B cell (primary cell): ENCODE measurements at regions not wholly inside any gene's neighbourhood (a gene's known extent, or its start where the extent isn't known, plus 50 kb on each side); places are given as distances from the start of the nearest gene placed in this dataset.

ENCODE experiments used
- ATAC-seq: fragments of 200-7000 bp; cut with Tn5 transposase; one replicate; pipeline ENCODE4 v1.10.0; 2021; ENCODE audit warnings: low read depth, mild to moderate bottlenecking, moderate number of reproducible peaks, moderate library complexity
- CTCF ChIA-PET: fragments of 350-600 bp; sonication (Branson Sonifier 250); formaldehyde crosslinking; loops from one replicate; lab custom pipeline; 2021; ENCODE audit warnings: antibody characterized with exemption, inconsistent platforms; lab: Charles Lee
- POLR2A ChIA-PET: fragments of 350-600 bp; sonication (Branson Sonifier 250); formaldehyde crosslinking; loops from one replicate; lab custom pipeline; 2021; ENCODE audit warnings: antibody characterized with exemption; lab: Charles Lee
- DNase-seq: peaks from one replicate; pipeline ENCODE4 v3.0.0; 2013
- H2AFZ ChIP-seq: 2 replicates; pipeline ENCODE4 v1.6.1; 2012; ENCODE audit warnings: mild to moderate bottlenecking, low read depth, low read length; ENCODE audit not compliant: insufficient read depth, poor library complexity, severe bottlenecking
- H3K27ac ChIP-seq, 2 donors: 1 replicate in 1 of 2; 2 replicates in 1 of 2; pipeline ENCODE4 v1.5.1; 2012 to 2013; ENCODE audit warnings: low read length in 2 of 2, mild to moderate bottlenecking in 2 of 2, moderate library complexity in 1 of 2
- H3K27me3 ChIP-seq, 4 experiments: fragments of 200-600 bp in 1 of 4; sonication (generic) in 1 of 4; replicated peaks in 1 of 4; 1 replicate in 2 of 4; 2 replicates in 2 of 4; pipeline versions ENCODE4 v1.6.1 to v1.7.0; 2013 to 2016; ENCODE audit warnings: low read length in 3 of 4, mild to moderate bottlenecking in 2 of 4, mixed read lengths in 1 of 4, moderate library complexity in 1 of 4; ENCODE audit not compliant: insufficient read depth in 4 of 4, control insufficient read depth in 3 of 4; ENCODE audit errors: control extremely low read depth in 1 of 4
- H3K36me3 ChIP-seq, 2 experiments: replicated peaks in 1 of 2; 1 replicate in 1 of 2; 2 replicates in 1 of 2; pipeline versions ENCODE4 v1.6.1 to v1.7.1; 2013; ENCODE audit warnings: low read length in 1 of 2; ENCODE audit not compliant: insufficient read depth in 2 of 2, control insufficient read depth in 1 of 2; ENCODE audit errors: control extremely low read depth in 1 of 2, extremely low read depth in 1 of 2
- H3K4me1 ChIP-seq, 2 donors: fragments of 200-600 bp in 1 of 2; sonication (generic) in 1 of 2; 1 replicate in 1 of 2; 2 replicates in 1 of 2; pipeline versions ENCODE4 v1.5.1 to v1.6.1; 2013 to 2017; ENCODE audit warnings: low read length in 2 of 2; ENCODE audit not compliant: control insufficient read depth in 2 of 2, insufficient read depth in 2 of 2
- H3K4me2 ChIP-seq: replicated peaks from 2 replicates; pipeline ENCODE3; 2012; ENCODE audit warnings: mild to moderate bottlenecking, low read depth, low read length; ENCODE audit not compliant: poor library complexity, severe bottlenecking
- H3K4me3 ChIP-seq, 5 experiments: fragments of 200-600 bp in 1 of 5; sonication (generic) in 1 of 5; 1 replicate in 3 of 5; 2 replicates in 2 of 5; pipeline versions ENCODE4 v1.5.1 to v1.7.0; 2011 to 2016; ENCODE audit warnings: low read length in 4 of 5, mild to moderate bottlenecking in 4 of 5, low read depth in 2 of 5, control low read depth in 1 of 5, moderate library complexity in 1 of 5; ENCODE audit not compliant: insufficient read depth in 1 of 5; ENCODE audit errors: control extremely low read depth in 1 of 5, extremely low read depth in 1 of 5
- H3K79me2 ChIP-seq: fragments of 200-600 bp; sonication (generic); one replicate; pipeline ENCODE4 v1.6.0; 2016; ENCODE audit warnings: low read length; ENCODE audit not compliant: control insufficient read depth, insufficient read depth
- H3K9ac ChIP-seq: fragments of 200-600 bp; sonication (generic); 2 replicates; pipeline ENCODE4 v1.6.1; 2017; ENCODE audit warnings: mild to moderate bottlenecking, low read length, moderate library complexity
- H3K9me3 ChIP-seq, 3 donors: one replicate each; pipeline versions ENCODE4 v1.6.1 to v1.7.1; 2013; ENCODE audit warnings: low read length in 2 of 3; ENCODE audit not compliant: control insufficient read depth in 2 of 3, insufficient read depth in 1 of 3; ENCODE audit errors: control extremely low read depth in 1 of 3
- H4K20me1 ChIP-seq: 2 replicates; pipeline ENCODE4 v1.6.0; 2012; ENCODE audit warnings: mild to moderate bottlenecking, low read length; ENCODE audit not compliant: insufficient read depth, control insufficient read depth, poor library complexity, severe bottlenecking
- H3K27ac Mint-ChIP-seq: one replicate; pipeline ENCODE4 v1.8.0; 2021; ENCODE audit warnings: mixed read lengths
- H3K27me3 Mint-ChIP-seq: one replicate; pipeline ENCODE4 v1.8.0; 2021; ENCODE audit warnings: mixed read lengths
- H3K4me1 Mint-ChIP-seq: one replicate; pipeline ENCODE4 v1.8.0; 2021; ENCODE audit warnings: mixed read lengths
- H3K4me3 Mint-ChIP-seq: one replicate; pipeline ENCODE4 v1.8.0; 2021; ENCODE audit warnings: mixed read lengths
- H3K9me3 Mint-ChIP-seq: one replicate; pipeline ENCODE4 v1.8.0; 2022; ENCODE audit warnings: mixed read lengths; ENCODE audit not compliant: insufficient read depth
- EZH2 ChIP-seq: IDR thresholded peaks from 2 replicates; pipeline ENCODE4 v1.6.1; 2012; ENCODE audit warnings: borderline replicate concordance, low read depth, mild to moderate bottlenecking, moderate library complexity, low read length; ENCODE audit not compliant: insufficient read depth, poor library complexity, severe bottlenecking
- WGBS: methylation state at CpG from one replicate; pipeline ENCODE4 v1.1.5; 2013; ENCODE audit warnings: missing lambda C conversion rate; ENCODE audit not compliant: insufficient coverage; 5-methylcytosine and 5-hydroxymethylcytosine counted together
- intact Hi-C: fragments of 100-400 bp; cut with micrococcal nuclease; formaldehyde crosslinking; loops from one replicate; pipeline ENCODE4 v1.10.0; 2022
- TF ChIP-seq, protein P1 (sequence below): fragments of 200-600 bp; IDR thresholded peaks from one replicate; pipeline ENCODE4 v1.8.0; 2022; ENCODE audit warnings: antibody characterized with exemption, mild to moderate bottlenecking

- POLR2A ChIA-PET, result no interaction called here
- Histone ChIP-seq H3K36me3 (no peaks in the 10 kb centered on the region), H3K9ac (no peak overlapping the region), H3K9me3 (peaks cover 0 to 13% (median 3%) of the 10 kb centered on the region in 3 donors), H4K20me1 (no peaks in the 10 kb centered on the region), H3K27me3 (no peaks in the 10 kb centered on the region), H3K4me3 (no peak overlapping the region), H2AFZ (no peak overlapping the region), H3K4me1 (no peaks in the 10 kb centered on the region), H3K79me2 (no peaks in the 10 kb centered on the region), H3K4me2 (no peak overlapping the region), H3K27ac (no peak overlapping the region)
- H3K9me3 Mint-ChIP-seq, result peaks cover 4% of the 10 kb centered on the region
- no peak overlapping the region for H3K4me3 Mint-ChIP-seq
- DNase-seq, result no peak
- no peak overlapping the region for H3K27ac Mint-ChIP-seq
- TF ChIP-seq EZH2, result no peak
- TF ChIP-seq, protein P1, sequence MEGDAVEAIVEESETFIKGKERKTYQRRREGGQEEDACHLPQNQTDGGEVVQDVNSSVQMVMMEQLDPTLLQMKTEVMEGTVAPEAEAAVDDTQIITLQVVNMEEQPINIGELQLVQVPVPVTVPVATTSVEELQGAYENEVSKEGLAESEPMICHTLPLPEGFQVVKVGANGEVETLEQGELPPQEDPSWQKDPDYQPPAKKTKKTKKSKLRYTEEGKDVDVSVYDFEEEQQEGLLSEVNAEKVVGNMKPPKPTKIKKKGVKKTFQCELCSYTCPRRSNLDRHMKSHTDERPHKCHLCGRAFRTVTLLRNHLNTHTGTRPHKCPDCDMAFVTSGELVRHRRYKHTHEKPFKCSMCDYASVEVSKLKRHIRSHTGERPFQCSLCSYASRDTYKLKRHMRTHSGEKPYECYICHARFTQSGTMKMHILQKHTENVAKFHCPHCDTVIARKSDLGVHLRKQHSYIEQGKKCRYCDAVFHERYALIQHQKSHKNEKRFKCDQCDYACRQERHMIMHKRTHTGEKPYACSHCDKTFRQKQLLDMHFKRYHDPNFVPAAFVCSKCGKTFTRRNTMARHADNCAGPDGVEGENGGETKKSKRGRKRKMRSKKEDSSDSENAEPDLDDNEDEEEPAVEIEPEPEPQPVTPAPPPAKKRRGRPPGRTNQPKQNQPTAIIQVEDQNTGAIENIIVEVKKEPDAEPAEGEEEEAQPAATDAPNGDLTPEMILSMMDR, result no peak
- whole genome bisulfite sequencing, result no CpG with 5 or more reads among the region's 1 CpG
- ATAC-seq, result no peak
- H3K4me1 Mint-ChIP-seq, result no peaks in the 10 kb centered on the region
- intact Hi-C loops, result no loop called here
- H3K27me3 Mint-ChIP-seq, result no peaks in the 10 kb centered on the region
- CTCF ChIA-PET, result no interaction called here
Observed at GRCh38 chr6:65935412-65935811, 228.4 kb upstream of the EYS start.

DNA sequence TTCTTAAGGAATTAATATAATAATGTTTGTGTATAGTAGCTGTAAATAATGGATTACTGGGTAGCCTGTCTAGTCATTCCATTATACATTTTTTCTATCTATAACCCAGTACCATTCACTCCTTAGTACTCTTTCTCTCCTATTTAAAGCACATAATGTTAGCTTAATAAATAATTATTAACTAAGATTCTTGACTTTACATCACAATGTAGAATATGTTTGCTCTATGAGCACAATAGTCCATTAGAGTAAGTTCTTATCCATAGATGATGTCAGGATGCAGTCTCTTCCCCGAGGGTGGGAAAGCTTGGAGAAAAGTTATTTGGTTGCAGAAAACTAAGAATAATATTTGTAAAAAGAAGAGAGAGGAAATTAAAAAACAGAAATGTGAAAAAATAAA, 226.4 kb upstream of the EYS start:
- H3K4me1 ChIP-seq, result no peaks in the 10 kb centered on the region
- TF ChIP-seq, protein P1, result no peak
- no peak for TF ChIP-seq EZH2
- no peak overlapping the region for H3K4me3 ChIP-seq
- H3K27me3 ChIP-seq, result no peaks in the 10 kb centered on the region
- H3K27me3 Mint-ChIP-seq, result no peaks in the 10 kb centered on the region
- WGBS, result no CpG with 5 or more reads among the region's 1 CpG
- no peaks in the 10 kb centered on the region for H3K4me1 Mint-ChIP-seq
- H2AFZ ChIP-seq, result no peak overlapping the region
- DNase-seq (no peak), ATAC-seq (no peak)
- no peak overlapping the region for H3K4me3 Mint-ChIP-seq
- H3K79me2 ChIP-seq, result no peaks in the 10 kb centered on the region
- H3K9me3 Mint-ChIP-seq, result peaks cover 4% of the 10 kb centered on the region
- H3K36me3 ChIP-seq, result no peaks in the 10 kb centered on the region
- intact Hi-C loops, result no loop called here
- no peak overlapping the region for H3K27ac ChIP-seq
- POLR2A ChIA-PET, result no interaction called here
- peaks cover 0 to 18% (median 5%) of the 10 kb centered on the region in 3 donors for H3K9me3 ChIP-seq
- H3K4me2 ChIP-seq, result no peak overlapping the region
- CTCF ChIA-PET, result interaction anchor here (1.2 kb wide), 1 partner anchor 12 kb away, joined by 3 read pairs; no protein-coding TSS in a partner anchor
- no peak overlapping the region for H3K27ac Mint-ChIP-seq
- H3K9ac ChIP-seq, result no peak overlapping the region
- no peaks in the 10 kb centered on the region for H4K20me1 ChIP-seq
